K562 (cell line): ENCODE measurements at regions not wholly inside any gene's neighbourhood (a gene's known extent, or its start where the extent isn't known, plus 50 kb on each side); places are given as distances from the start of the nearest gene placed in this dataset.

Source experiments
- ATAC-seq: fragments of 200-7000 bp; cut with Tn5 transposase; 3 replicates; pipeline ENCODE4 v1.9.1; 2020; ENCODE audit warnings: moderate library complexity
- BruUV-seq: library from RNA; stranded (reverse); fragments of 400-500 nt; replicated peaks from 2 replicates; lab custom pipeline; 2021; lab: Mats Ljungman, UMichigan
- CTCF ChIA-PET: fragments of 300-600 bp; formaldehyde crosslinking; extraction: SDS; loops from one replicate; lab custom pipeline; 2021; ENCODE audit warnings: low intra/inter-chr PET ratio; lab: Yijun Ruan, JAX
- POLR2A ChIA-PET: fragments of 300-600, 350-650 bp; sonication (Branson Sonifier 250); formaldehyde crosslinking; extraction: SDS; loops from one replicate; lab custom pipeline; 2021; ENCODE audit warnings: antibody characterized with exemption, inconsistent platforms; lab: Yijun Ruan, JAX
- DNase-seq, 4 experiments: peaks; one replicate each; pipeline versions ENCODE4 v3.0.0 to v3.0.0-alpha.2; 2011 to 2018; ENCODE audit warnings: low spot score in 3 of 4, mixed read lengths in 3 of 4; ENCODE audit errors: extremely low read depth in 1 of 4
- FAIRE-seq: peaks from 2 replicates; lab custom pipeline; 2011; peaks lifted over from hg19 to GRCh38; lab: Jason Lieb, UNC
- H2AFZ ChIP-seq: 2 replicates; pipeline ENCODE4 v1.6.0; 2011; ENCODE audit warnings: low read depth, low read length, control low read depth, inconsistent platforms
- H3K27ac ChIP-seq: fragments of 200-600 bp; 3 replicates; pipeline ENCODE4 v1.8.0; 2011; ENCODE audit warnings: low read depth, mild to moderate bottlenecking, control low read depth, inconsistent platforms, low read length, moderate library complexity, mixed read lengths; ENCODE audit errors: extremely low read depth
- H3K27me3 ChIP-seq, 2 experiments: fragments of 300-600 bp in 1 of 2; 2 replicates in 1 of 2; 3 replicates in 1 of 2; pipeline versions ENCODE4 v1.6.0 to v1.8.0; 2011; ENCODE audit warnings: inconsistent platforms in 2 of 2, low read length in 2 of 2, mild to moderate bottlenecking in 1 of 2, mixed read lengths in 1 of 2, moderate library complexity in 1 of 2; ENCODE audit not compliant: control insufficient read depth in 2 of 2, insufficient read depth in 2 of 2
- H3K36me3 ChIP-seq: fragments of 300-600 bp; 3 replicates; pipeline ENCODE4 v1.8.0; 2011; ENCODE audit warnings: mild to moderate bottlenecking, low read length, inconsistent platforms; ENCODE audit not compliant: control insufficient read depth, insufficient read depth
- H3K4me1 ChIP-seq, 2 experiments: fragments of 200-600 bp in 1 of 2; replicated peaks in 1 of 2; 2 replicates in 1 of 2; 3 replicates in 1 of 2; pipeline versions ENCODE4 v1.5.1 to v1.8.0; 2011; ENCODE audit warnings: inconsistent platforms in 2 of 2, low read length in 2 of 2, mild to moderate bottlenecking in 1 of 2, mixed read lengths in 1 of 2, moderate library complexity in 1 of 2; ENCODE audit not compliant: control insufficient read depth in 2 of 2, insufficient read depth in 2 of 2
- H3K4me2 ChIP-seq: 2 replicates; pipeline ENCODE4 v1.6.1; 2011; ENCODE audit warnings: low read length, control low read depth, inconsistent platforms, mixed read lengths; ENCODE audit not compliant: insufficient read depth
- H3K4me3 ChIP-seq: fragments of 200-600 bp; sonication (generic), shearing (Covaris generic); 2 replicates; pipeline ENCODE4 v1.5.1; 2016; ENCODE audit warnings: control low read depth, inconsistent platforms
- H3K79me2 ChIP-seq: fragments of 200-600 bp; 3 replicates; pipeline ENCODE4 v1.8.0; 2011; ENCODE audit warnings: low read length, inconsistent platforms; ENCODE audit not compliant: control insufficient read depth, insufficient read depth
- H3K9ac ChIP-seq, 2 experiments: 2 replicates each; pipeline versions ENCODE4 v1.6.0 to v1.6.1; 2011; ENCODE audit warnings: low read depth in 2 of 2, low read length in 2 of 2, control low read depth in 1 of 2, inconsistent platforms in 1 of 2, mild to moderate bottlenecking in 1 of 2, mixed read lengths in 1 of 2; ENCODE audit not compliant: insufficient read depth in 1 of 2
- H3K9me1 ChIP-seq: one replicate; pipeline ENCODE4 v1.6.0; 2011; ENCODE audit warnings: inconsistent platforms, mild to moderate bottlenecking, low read length, moderate library complexity; ENCODE audit not compliant: control insufficient read depth, insufficient read depth
- H3K9me3 ChIP-seq: replicated peaks from 2 replicates; pipeline ENCODE4 v1.5.1; 2011; ENCODE audit warnings: low read depth, low read length, inconsistent platforms; ENCODE audit not compliant: control insufficient read depth, insufficient read depth
- H4K20me1 ChIP-seq: replicated peaks from 2 replicates; pipeline ENCODE4 v1.6.1; 2011; ENCODE audit warnings: low read length, inconsistent platforms, mixed read lengths; ENCODE audit not compliant: control insufficient read depth, insufficient read depth
- AFF4 ChIP-seq: sonication (generic); formaldehyde crosslinking; IDR thresholded peaks from 2 replicates; pipeline ENCODE4 v1.8.0; 2023; ENCODE audit warnings: mild to moderate bottlenecking, missing genetic modification reagents
- C11orf30 ChIP-seq: fragments of 450-650 bp; IDR thresholded peaks from 2 replicates; pipeline ENCODE4 v1.6.1; 2016; ENCODE audit warnings: low read depth, mild to moderate bottlenecking
- CHD1 ChIP-seq: fragments of 200-600 bp; sonication (generic); IDR thresholded peaks from one replicate; pipeline ENCODE4 v1.6.1; 2012; ENCODE audit warnings: mild to moderate bottlenecking, moderate library complexity, low read length, inconsistent platforms
- EGR1 ChIP-seq: fragments of 450-650 bp; conservative IDR thresholded peaks from 2 replicates; pipeline ENCODE4 v1.6.1; 2017; ENCODE audit warnings: mild to moderate bottlenecking
- GABPB2 ChIP-seq: fragments of 250-450 bp; sonication (Bioruptor Pico); conservative IDR thresholded peaks from 2 replicates; pipeline ENCODE4 v1.5.1; 2021; ENCODE audit warnings: mild to moderate bottlenecking
- MBD2 ChIP-seq: sonication (generic); IDR thresholded peaks from 2 replicates; pipeline ENCODE4 v1.6.1; 2016; ENCODE audit warnings: low read depth, borderline replicate concordance
- PBX2 ChIP-seq, 2 experiments: IDR thresholded peaks in 1 of 2; conservative IDR thresholded peaks in 1 of 2; 2 replicates each; pipeline ENCODE4 v1.6.1; 2016; ENCODE audit warnings: low read depth in 2 of 2, mild to moderate bottlenecking in 1 of 2, missing compliant biosample characterization in 1 of 2, missing genetic modification characterization in 1 of 2, moderate library complexity in 1 of 2
- POLR2H ChIP-seq: IDR thresholded peaks from 2 replicates; pipeline ENCODE4 v1.6.1; 2016; ENCODE audit warnings: missing genetic modification characterization, low read depth, mild to moderate bottlenecking, control low read depth, missing compliant biosample characterization, moderate library complexity
- ZNF408 ChIP-seq: fragments of 250-450 bp; sonication (Bioruptor Pico); IDR thresholded peaks from 2 replicates; pipeline ENCODE4 v1.4.0; 2020; ENCODE audit warnings: low read depth, mild to moderate bottlenecking, moderate library complexity
- WGBS: fragments of 100-300 bp; shearing (Covaris generic); methylation state at CpG from one replicate; pipeline ENCODE4 v1.1.6; 2016; ENCODE audit warnings: low coverage, mixed read lengths; ENCODE audit not compliant: insufficient coverage; ENCODE audit errors: missing lambda C conversion rate; 5-methylcytosine and 5-hydroxymethylcytosine counted together
- in situ Hi-C: fragments of 300-500 bp; cut with MboI; formaldehyde crosslinking; loops from 4 replicates; pipeline ENCODE4 v1.15.0; 2018; ENCODE audit warnings: inconsistent platforms, mixed read lengths
- intact Hi-C: fragments of 100-400 bp; cut with micrococcal nuclease; formaldehyde crosslinking; loops from 2 replicates; pipeline ENCODE4 v1.14.2; 2022
- TF ChIP-seq, protein P1 (sequence below): sonication (generic); formaldehyde crosslinking; IDR thresholded peaks from 2 replicates; pipeline ENCODE4 v1.8.1; 2023; ENCODE audit warnings: mild to moderate bottlenecking, missing genetic modification reagents, moderate library complexity
- TF ChIP-seq, protein P2 (sequence below): fragments of 250-450 bp; sonication (Bioruptor Pico); IDR thresholded peaks from 2 replicates; pipeline ENCODE4 v1.6.1; 2021; ENCODE audit warnings: mild to moderate bottlenecking
- TF ChIP-seq, protein P3 (sequence below): sonication (generic); formaldehyde crosslinking; IDR thresholded peaks from 2 replicates; pipeline ENCODE4 v1.4.0; 2020; ENCODE audit warnings: mild to moderate bottlenecking, missing genetic modification reagents

- BruUV-seq: no TSS peak
- H3K9me1 ChIP-seq: no peaks in the 10 kb centered on the region
- POLR2A ChIA-PET: no interaction called here
- H3K4me2 ChIP-seq: no peak overlapping the region
- H3K4me1 ChIP-seq: no peaks in the 10 kb centered on the region
- CTCF ChIA-PET: no interaction called here
- no peaks in the 10 kb centered on the region; the same call in 1 of the 2 replicates for H3K9me3 ChIP-seq
- FAIRE-seq (no peak), ATAC-seq (no peak), DNase-seq (no peak)
- in situ Hi-C loops: no loop called here
- no peak overlapping the region for H3K27ac ChIP-seq
- no peak overlapping the region for H3K4me3 ChIP-seq
- H3K36me3 ChIP-seq: no peaks in the 10 kb centered on the region
- intact Hi-C loops: no loop called here
- no peak overlapping the region for H3K9ac ChIP-seq
- H3K27me3 ChIP-seq: no peaks in the 10 kb centered on the region
- no peaks in the 10 kb centered on the region for H3K79me2 ChIP-seq
- WGBS: 0% methylated on average over 4 of the region's 4 CpGs
- no peak overlapping the region for H2AFZ ChIP-seq
- no peaks in the 10 kb centered on the region for H4K20me1 ChIP-seq
- no peak for TF ChIP-seq EGR1
- no peak for TF ChIP-seq MBD2
- TF ChIP-seq CHD1: no peak
- no peak for TF ChIP-seq PBX2 (CRISPR knock-in tag; IDR thresholded peaks at IDR 0.05; ENCODE audit: low read depth)
- no peak for TF ChIP-seq PBX2 (tag; conservative IDR thresholded peaks at IDR 0.05; ENCODE audit: low read depth)
- no peak for TF ChIP-seq AFF4 (CRISPR knock-in tag)
- no peak for TF ChIP-seq GABPB2
- TF ChIP-seq, protein P1, sequence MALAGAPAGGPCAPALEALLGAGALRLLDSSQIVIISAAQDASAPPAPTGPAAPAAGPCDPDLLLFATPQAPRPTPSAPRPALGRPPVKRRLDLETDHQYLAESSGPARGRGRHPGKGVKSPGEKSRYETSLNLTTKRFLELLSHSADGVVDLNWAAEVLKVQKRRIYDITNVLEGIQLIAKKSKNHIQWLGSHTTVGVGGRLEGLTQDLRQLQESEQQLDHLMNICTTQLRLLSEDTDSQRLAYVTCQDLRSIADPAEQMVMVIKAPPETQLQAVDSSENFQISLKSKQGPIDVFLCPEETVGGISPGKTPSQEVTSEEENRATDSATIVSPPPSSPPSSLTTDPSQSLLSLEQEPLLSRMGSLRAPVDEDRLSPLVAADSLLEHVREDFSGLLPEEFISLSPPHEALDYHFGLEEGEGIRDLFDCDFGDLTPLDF (CRISPR knock-in tag): no peak
- TF ChIP-seq, protein P2, sequence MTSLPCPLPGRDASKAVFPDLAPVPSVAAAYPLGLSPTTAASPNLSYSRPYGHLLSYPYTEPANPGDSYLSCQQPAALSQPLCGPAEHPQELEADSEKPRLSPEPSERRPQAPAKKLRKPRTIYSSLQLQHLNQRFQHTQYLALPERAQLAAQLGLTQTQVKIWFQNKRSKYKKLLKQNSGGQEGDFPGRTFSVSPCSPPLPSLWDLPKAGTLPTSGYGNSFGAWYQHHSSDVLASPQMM: no peak
- no peak for TF ChIP-seq ZNF408 (CRISPR knock-in tag)
- TF ChIP-seq, protein P3, sequence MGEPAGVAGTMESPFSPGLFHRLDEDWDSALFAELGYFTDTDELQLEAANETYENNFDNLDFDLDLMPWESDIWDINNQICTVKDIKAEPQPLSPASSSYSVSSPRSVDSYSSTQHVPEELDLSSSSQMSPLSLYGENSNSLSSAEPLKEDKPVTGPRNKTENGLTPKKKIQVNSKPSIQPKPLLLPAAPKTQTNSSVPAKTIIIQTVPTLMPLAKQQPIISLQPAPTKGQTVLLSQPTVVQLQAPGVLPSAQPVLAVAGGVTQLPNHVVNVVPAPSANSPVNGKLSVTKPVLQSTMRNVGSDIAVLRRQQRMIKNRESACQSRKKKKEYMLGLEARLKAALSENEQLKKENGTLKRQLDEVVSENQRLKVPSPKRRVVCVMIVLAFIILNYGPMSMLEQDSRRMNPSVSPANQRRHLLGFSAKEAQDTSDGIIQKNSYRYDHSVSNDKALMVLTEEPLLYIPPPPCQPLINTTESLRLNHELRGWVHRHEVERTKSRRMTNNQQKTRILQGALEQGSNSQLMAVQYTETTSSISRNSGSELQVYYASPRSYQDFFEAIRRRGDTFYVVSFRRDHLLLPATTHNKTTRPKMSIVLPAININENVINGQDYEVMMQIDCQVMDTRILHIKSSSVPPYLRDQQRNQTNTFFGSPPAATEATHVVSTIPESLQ (CRISPR knock-in tag): no peak
- no peak for TF ChIP-seq POLR2H (tag)
- no peak for TF ChIP-seq C11orf30
Measured at GRCh38 chr10:57754803-57755202, 512.9 kb downstream of the IPMK start.
